Fibroblast of skin of back (primary cell): ENCODE measurements at regions not wholly inside any gene's neighbourhood (a gene's known extent, or its start where the extent isn't known, plus 50 kb on each side); places are given as distances from the start of the nearest gene placed in this dataset.

ENCODE experiments used
- DNase-seq: peaks from one replicate; pipeline ENCODE4 v3.0.0-alpha.2; 2013

DNA sequence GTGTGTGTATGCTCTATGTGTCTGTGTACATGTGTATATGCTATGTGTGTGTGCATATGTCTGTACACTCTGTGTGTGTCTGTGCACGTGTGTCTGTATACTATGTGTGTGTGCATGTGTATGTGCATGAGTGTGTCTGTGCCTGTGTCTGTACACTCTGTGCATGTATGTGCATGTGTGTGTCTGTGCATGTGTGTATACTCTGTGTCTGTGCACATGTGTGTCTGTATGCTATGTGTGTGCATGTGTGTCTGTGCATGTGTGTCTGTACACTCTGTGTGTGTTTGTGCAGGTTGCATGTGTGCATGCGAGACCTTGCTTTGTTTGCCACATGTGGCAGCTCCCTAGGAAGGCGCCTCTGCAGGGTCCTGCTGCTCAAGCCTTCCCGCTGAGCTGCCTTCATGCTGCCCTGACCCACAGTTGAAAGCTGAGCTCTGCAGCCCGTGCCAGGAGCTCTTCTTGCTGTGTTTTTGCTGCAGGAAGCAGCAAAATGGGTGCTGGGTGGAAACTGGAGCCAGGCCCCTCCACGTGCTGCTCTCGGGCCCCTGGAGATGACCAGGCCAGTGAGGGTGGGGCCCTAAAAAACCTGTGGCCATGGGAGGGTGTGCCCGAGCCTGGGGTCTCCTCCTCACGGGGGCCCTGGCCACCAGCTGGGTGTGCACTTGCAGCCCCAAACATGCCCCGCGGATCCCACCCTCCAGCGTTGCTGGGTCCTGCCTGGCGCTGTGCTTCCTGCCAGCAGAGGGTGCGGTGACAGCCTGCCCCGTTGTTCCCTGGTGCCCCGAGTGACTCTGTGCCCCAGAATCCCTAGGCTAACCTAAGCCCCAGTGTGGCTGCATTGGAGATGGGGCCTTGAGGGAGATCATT, 109.1 kb downstream of the DACT2 start:
- no peak for DNase-seq

- no peak for DNase-seq
Measured at GRCh38 chr6:168209420-168209819, 110.2 kb downstream of the DACT2 start.

DNA sequence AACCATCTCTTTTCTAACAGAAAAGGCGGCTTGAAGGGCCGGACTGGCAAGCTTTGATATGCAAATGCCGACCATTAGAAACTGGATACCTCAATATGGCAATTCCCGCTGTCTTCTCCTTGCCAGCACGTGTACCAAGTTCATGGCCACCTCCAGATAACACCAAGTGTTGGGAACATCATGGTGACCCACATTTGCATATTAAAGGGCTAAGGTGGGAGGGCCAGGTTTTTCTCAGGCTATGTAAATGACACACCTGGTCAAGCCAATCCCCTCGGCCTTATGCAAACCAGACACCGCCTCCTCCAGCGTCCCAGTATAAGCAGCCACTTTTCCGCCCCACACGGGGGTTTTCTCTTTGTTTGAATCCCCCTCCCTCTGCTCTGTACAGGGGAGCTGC, 110.7 kb downstream of the DACT2 start:
- no peak for DNase-seq

GRCh38 chr6:168208402-168208801, 111.2 kb downstream of the DACT2 start:
- no peak for DNase-seq

DNA sequence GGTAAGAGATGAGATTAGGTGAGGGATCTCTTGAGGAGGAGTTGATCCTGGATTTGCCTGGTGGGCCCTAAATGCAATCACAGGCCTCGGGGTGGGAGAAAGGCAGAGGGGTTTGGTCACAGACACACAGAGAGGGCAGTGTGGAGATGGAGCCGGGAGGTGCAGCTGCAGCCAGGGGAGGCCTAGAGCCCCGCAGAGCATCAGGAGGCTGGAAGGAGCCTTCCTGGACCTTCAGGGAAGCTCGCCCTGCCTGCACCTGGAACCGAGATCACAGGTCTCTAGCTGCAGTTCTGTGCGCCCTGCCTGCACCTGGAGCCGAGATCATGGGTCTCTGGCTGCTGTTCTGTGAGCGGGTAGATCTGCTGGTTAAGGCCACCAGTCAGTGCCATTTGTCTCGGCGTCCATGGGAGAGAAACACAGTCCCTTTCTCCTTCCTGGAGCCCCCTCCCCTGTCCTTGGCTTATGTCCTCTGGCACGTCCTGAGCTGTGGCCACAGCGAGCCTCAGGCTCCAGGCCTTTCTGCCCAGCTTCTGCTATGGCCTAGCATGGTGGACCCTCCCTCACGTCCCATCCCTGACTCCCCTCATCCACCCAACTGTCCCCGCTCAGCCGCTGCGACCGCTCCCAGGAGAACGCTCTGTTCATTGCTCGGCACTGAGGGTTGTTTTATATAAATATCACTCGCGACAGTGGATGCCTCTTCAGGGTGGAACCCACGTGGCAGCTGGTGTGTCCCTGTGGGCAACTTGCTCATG, 112.0 kb downstream of the DACT2 start:
- DNase-seq = no peak

DNA sequence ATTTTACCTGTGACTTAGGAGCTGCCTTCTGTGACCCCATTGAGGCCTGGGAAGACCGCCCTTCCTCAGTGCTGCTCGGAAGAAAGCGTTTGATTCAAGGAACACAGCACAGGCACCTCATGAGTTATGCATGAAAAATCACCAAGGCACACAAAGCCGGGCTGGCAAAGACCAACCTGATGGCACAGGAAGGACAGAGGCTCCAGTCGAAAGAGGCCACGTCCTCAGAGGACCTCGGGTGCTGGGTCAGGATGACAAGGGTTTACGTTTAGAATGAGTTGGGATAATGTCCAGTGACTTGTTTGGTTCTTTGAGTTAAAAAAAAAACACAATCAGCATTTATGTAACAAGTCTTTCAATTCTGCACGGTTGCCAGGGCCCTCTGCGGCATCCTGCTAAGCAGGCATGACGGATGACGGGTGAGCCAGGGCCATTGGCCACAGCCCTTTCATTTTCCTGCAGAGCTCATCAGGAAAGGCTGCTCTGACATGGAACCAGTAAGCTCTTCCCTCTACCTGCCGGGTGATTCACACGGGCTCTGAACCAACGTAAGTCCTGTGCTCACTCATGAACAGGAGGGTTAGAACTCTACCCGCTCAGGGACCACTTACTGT, 112.8 kb downstream of the DACT2 start:
- no peak for DNase-seq

DNA sequence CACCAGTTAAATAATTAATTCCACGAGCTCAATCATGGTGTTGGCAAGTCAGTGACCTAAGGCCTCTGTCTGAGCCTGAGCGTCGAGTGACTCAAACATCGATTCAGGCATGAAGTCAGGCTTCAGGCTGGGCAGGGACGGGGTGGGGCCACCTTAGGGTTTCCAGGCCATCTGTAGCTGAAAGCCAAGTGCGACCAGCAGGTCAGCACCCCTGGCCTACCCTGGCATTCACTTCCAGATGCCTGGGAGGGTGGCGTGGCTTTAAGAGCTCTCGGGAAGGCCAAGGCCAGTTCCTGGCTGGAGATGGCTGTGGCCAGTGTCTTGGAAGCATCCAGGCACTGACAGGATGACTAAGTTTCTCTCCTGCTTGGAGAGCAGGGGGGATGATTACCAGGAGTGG, 113.4 kb downstream of the DACT2 start:
- no peak for DNase-seq

GRCh38 chr6:168201799-168202198, 117.8 kb downstream of the DACT2 start:
- no peak for DNase-seq

DNA sequence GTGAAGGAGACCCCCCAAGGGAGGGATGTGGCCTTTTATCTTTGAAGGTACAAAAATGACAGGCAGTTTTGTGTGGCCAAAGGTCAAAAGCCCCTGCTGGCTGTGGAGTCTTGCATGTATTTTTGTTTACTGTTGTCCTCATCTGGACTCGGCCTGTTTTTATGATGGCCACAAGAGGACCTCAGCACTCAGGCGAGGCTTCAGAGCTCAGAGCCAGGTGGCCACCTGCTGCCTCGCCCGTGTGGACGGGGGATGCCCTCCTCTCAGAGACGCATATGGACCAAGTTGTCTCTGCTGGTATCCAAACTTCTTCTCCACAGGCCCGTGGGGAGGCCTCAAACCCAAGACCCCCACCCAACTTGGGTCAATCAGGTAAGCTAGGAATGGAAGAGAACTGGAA, 118.2 kb downstream of the DACT2 start:
- DNase-seq = no peak

GRCh38 chr6:168200571-168201134, 118.9 kb downstream of the DACT2 start:
- no peak for DNase-seq

DNA sequence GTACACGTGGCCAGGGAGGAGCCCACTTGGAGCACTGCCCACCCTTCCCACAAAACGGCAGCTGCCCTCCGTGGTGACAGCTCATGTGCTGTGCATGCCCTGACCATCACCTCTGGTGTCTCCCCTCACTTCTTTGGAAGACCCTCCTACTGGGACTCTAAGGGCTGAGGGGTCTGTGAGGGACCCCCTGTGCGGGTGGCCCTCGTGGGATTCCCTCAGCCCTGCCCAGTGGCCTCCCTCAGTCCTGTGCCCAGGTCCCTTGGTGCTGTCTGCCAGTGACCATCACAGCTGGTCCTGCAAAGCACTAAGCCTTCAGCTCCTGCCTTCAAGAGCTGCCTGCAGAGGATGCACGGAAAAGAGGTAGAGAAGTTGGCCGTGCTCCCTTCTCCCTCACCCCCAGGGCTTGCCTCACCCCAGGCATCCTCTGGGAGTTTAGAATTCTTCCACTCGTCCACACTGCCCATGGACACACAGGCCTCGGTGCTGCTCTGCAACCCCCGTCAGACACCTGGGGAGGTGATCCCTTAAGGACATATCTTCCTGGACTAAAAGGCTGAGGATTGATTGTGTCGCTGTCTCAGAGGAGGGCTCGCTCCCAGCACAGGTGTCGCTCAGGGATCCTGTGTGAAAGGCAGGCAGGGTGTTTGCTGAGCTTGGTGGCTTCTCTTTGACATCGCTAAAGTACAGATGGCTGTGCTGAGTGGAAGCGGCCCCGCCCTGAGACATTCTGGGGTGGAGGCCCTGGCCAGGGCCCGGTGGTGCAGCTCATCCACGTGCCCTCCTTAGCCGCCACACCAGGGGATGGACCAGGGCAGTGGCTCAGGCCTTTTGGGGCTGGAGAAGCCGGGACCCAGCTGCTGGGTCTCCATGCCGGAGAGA, 119.5 kb upstream of the FRMD1 start:
- DNase-seq = no peak

GRCh38 chr6:168197636-168198301, 118.8 kb upstream of the FRMD1 start:
- DNase-seq = no peak

DNA sequence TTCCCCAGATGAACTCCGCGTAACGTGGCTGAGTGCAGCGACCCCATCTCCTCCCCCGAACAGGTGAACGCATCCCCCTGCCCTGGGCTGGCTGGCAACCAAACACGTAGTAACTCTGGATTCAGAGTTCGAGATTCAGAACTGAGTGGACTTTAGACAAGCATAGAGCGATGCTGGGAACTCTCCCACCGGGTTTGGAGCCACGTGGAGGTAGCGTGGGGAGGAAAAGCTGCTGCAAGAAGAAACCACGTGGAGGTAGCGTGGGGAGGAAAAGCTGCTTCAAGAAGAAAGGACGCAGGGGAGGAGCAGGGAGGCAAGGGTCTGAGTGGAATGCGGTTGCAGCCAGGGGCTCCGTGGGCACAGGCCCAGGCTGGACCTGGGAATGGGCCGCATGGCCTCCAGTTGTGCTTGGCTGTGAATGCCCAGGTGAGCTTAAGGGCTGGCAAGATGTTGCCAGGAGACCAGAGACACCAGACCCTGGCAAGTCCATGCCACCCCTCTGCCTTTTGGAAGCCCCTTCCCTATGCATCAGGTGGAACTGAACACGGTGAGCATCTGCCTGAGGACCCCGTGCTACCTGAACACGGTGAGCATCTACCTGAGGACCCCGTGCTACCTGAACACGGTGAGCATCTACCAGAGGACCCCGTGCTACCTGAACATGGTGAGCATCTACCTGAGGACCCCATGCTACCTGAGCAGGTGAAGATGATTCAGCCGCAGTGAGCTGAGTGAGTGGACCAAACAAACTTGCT, 118.0 kb upstream of the FRMD1 start:
- no peak for DNase-seq

DNA sequence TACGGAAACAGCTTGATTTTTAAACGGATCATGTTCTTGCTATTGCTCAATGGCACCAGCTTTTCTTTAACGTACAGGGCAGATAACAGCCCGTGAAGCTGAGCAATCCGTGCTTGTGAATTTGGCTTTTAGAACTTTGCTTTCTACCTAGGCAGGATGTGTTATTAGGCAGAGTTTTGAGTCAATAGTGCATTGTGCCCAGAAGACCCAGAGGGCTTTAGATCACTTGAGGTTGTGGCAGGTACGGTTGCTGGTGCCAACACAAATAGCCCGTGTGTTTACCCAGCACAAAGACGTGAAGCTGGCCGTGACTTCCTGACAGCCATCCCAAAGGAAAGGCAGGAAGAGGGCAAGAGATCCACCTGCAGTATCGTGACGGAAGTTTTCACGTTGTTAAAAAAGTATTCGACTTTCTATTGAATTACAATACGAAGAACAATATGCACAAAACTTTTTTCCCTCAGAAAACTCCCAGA, 117.4 kb upstream of the FRMD1 start:
- no peak for DNase-seq

DNA sequence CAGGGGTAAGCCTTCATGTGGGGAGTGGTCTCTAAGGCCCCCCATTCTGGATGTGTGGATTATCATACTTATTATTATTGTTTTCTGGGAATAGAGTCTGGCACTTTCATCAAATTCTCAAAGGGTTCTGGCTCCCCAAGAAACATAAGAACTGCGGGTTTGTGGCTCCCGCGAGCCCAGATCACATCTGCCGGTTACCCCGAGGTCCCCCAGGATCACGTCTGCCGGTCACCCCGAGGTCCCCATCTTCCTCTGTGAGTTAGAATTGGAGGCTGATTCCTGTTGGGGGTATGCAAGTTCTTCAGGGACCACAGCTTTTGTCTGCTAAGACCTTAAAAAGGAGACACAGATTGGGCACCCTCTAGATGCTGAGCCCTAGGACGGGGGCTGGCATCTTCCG, 116.7 kb upstream of the FRMD1 start:
- no peak for DNase-seq

- no peak for DNase-seq
Measured at GRCh38 chr6:168194732-168195567, 115.9 kb upstream of the FRMD1 start.

DNA sequence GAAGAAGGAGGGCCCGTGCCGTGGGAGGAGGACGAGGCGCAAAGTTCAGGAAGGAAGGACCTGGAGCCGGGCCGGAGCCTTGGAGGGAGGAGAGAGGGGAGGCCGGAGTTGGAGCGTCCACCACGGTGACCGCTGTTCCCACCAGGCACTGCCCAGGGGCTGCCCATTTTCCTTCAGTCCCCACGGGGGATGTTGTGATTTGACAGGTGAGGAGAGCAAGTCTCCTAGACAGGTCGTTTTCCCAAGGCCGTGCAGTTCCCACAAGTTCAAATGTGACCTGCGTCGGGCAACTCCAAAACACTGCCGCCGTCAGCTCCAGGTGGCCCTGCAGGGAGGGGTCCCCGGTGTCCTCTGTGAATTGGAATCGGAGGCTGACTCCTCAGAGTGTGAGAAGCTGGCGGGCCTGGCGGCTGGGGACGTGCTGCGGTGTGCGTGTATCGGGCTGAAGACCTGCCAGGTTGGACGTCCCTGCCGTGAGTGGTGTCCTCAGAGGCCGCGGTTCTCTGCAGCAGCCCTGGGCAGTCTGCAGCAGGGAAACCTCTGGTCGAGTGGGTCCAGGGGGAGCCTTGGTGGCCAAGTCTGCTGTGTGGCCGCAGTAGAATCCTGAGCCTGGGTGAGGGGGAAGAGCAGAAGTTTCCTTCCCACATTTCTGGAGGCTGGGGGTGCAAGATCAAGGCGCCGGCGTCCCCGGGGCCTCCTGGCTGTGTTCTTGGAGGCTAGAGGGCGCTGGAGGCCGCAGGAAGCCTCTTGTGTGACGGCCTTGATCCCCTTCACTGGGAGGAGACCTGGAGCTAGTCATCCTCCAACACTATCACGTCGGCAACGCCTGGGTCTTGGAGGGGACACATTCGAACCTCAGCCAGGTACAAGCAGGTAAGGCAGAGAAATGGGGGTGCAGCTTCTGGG, 115.1 kb upstream of the FRMD1 start:
- DNase-seq = no peak
